ENCODE measurements at regions not wholly inside any gene's neighbourhood (a gene's known extent, or its start where the extent isn't known, plus 50 kb on each side); places are given as distances from the start of the nearest gene placed in this dataset.

GRCh38 chr6:40678941-40679340 is 91.8 kb upstream of the LRFN2 start:
- peaks cover 5% of the 10 kb centered on the region for H3K9me3 Mint-ChIP-seq (ENCODE audit: low read depth)
- no peak overlapping the region for H3K27ac Mint-ChIP-seq (ENCODE audit: unreplicated experiment)
- H3K27me3 Mint-ChIP-seq (ENCODE audit: low read depth), result peaks cover 35% of the 10 kb centered on the region
- H3K4me3 Mint-ChIP-seq (ENCODE audit: unreplicated experiment), result no peak overlapping the region
- H3K4me1 Mint-ChIP-seq (ENCODE audit: low read depth), result no peaks in the 10 kb centered on the region
- H3K36me3 Mint-ChIP-seq (ENCODE audit: low read depth), result peaks cover 2% of the 10 kb centered on the region
- no peak for TF ChIP-seq CTCF (IDR thresholded peaks at IDR 0.05)
- no peak for DNase-seq (ENCODE audit: low spot score)

- Mint-ChIP-seq H3K4me3 (ENCODE audit: unreplicated experiment) (no peak overlapping the region), H3K4me1 (ENCODE audit: low read depth) (no peaks in the 10 kb centered on the region), H3K36me3 (ENCODE audit: low read depth) (peaks cover 2% of the 10 kb centered on the region), H3K27me3 (ENCODE audit: low read depth) (peaks cover 14% of the 10 kb centered on the region), H3K9me3 (ENCODE audit: low read depth) (peaks cover 10% of the 10 kb centered on the region), H3K27ac (ENCODE audit: unreplicated experiment) (no peak overlapping the region)
- no peak for TF ChIP-seq CTCF (IDR thresholded peaks at IDR 0.05)
- DNase-seq (ENCODE audit: low spot score), result no peak
Observed at GRCh38 chr6:40674170-40674569, 87.0 kb upstream of the LRFN2 start.

- H3K4me1 Mint-ChIP-seq (ENCODE audit: low read depth), result no peaks in the 10 kb centered on the region
- H3K9me3 Mint-ChIP-seq (ENCODE audit: low read depth), result peaks cover 8% of the 10 kb centered on the region
- peaks cover 12% of the 10 kb centered on the region for H3K27me3 Mint-ChIP-seq (ENCODE audit: low read depth)
- H3K27ac Mint-ChIP-seq (ENCODE audit: unreplicated experiment), result no peak overlapping the region
- no peak overlapping the region for H3K4me3 Mint-ChIP-seq (ENCODE audit: unreplicated experiment)
- DNase-seq (ENCODE audit: low spot score), result no peak
- no peak for TF ChIP-seq CTCF (IDR thresholded peaks at IDR 0.05)
- no peaks in the 10 kb centered on the region for H3K36me3 Mint-ChIP-seq (ENCODE audit: low read depth)
Observed at GRCh38 chr6:40672087-40672486, 84.9 kb upstream of the LRFN2 start.

GRCh38 chr6:40671694-40672050 is 84.5 kb upstream of the LRFN2 start:
- peaks cover 9% of the 10 kb centered on the region for H3K9me3 Mint-ChIP-seq (ENCODE audit: low read depth)
- H3K4me1 Mint-ChIP-seq (ENCODE audit: low read depth), result no peaks in the 10 kb centered on the region
- H3K27ac Mint-ChIP-seq (ENCODE audit: unreplicated experiment), result no peak overlapping the region
- no peak overlapping the region for H3K4me3 Mint-ChIP-seq (ENCODE audit: unreplicated experiment)
- DNase-seq (ENCODE audit: low spot score), result no peak
- TF ChIP-seq CTCF (IDR thresholded peaks at IDR 0.05), result no peak
- no peaks in the 10 kb centered on the region for H3K36me3 Mint-ChIP-seq (ENCODE audit: low read depth)
- peaks cover 10% of the 10 kb centered on the region for H3K27me3 Mint-ChIP-seq (ENCODE audit: low read depth)

- Mint-ChIP-seq H3K4me3 (ENCODE audit: unreplicated experiment) (no peak overlapping the region), H3K4me1 (ENCODE audit: low read depth) (no peaks in the 10 kb centered on the region), H3K9me3 (ENCODE audit: low read depth) (peaks cover 14% of the 10 kb centered on the region), H3K27me3 (ENCODE audit: low read depth) (peaks cover 8% of the 10 kb centered on the region), H3K27ac (ENCODE audit: unreplicated experiment) (no peak overlapping the region), H3K36me3 (ENCODE audit: low read depth) (no peaks in the 10 kb centered on the region)
- no peak for DNase-seq (ENCODE audit: low spot score)
- no peak for TF ChIP-seq CTCF (IDR thresholded peaks at IDR 0.05)
Observed at GRCh38 chr6:40671001-40671693, 84.0 kb upstream of the LRFN2 start.

All from chondrocyte (in vitro differentiated cells).